Stomach (tissue), 4 donors: ENCODE measurements at regions not wholly inside any gene's neighbourhood (a gene's known extent, or its start where the extent isn't known, plus 50 kb on each side); places are given as distances from the start of the nearest gene placed in this dataset.

Source experiments
- CTCF ChIP-seq, 7 experiments: fragments of 450-650 bp in 4 of 7; fragments of 200-600 bp in 3 of 7; sonication (generic) in 3 of 7; IDR thresholded peaks; one replicate each; pipeline ENCODE4 v1.5.1; 2016 to 2019; ENCODE audit warnings: antibody characterized with exemption in 7 of 7, control low read depth in 2 of 7, mild to moderate bottlenecking in 1 of 7
- EP300 ChIP-seq: sonication (generic); formaldehyde crosslinking; IDR thresholded peaks from one replicate; pipeline ENCODE4 v1.6.1; 2017; ENCODE audit warnings: antibody characterized with exemption
- POLR2A ChIP-seq, 4 donors: fragments of 450-650 bp; IDR thresholded peaks; one replicate each; pipeline ENCODE4 v1.6.1; 2016; ENCODE audit warnings: antibody characterized with exemption in 4 of 4, control low read depth in 2 of 4, mild to moderate bottlenecking in 1 of 4, moderate library complexity in 1 of 4
- POLR2AphosphoS5 ChIP-seq, 3 donors: sonication (generic); formaldehyde crosslinking; IDR thresholded peaks; one replicate each; pipeline ENCODE4 v1.6.1; 2016; ENCODE audit warnings: antibody characterized with exemption in 3 of 3

- TF ChIP-seq CTCF (IDR thresholded peaks at IDR 0.05), result no peak
- no peak for TF ChIP-seq POLR2A (IDR thresholded peaks at IDR 0.05)
- TF ChIP-seq POLR2AphosphoS5 (IDR thresholded peaks at IDR 0.05), result no peak
- no peak for TF ChIP-seq EP300
Observed at GRCh38 chr10:2784766-2785165, 282.6 kb upstream of the PFKP start.
